ENCODE measurements at regions not wholly inside any gene's neighbourhood (a gene's known extent, or its start where the extent isn't known, plus 50 kb on each side); places are given as distances from the start of the nearest gene placed in this dataset.

DNA sequence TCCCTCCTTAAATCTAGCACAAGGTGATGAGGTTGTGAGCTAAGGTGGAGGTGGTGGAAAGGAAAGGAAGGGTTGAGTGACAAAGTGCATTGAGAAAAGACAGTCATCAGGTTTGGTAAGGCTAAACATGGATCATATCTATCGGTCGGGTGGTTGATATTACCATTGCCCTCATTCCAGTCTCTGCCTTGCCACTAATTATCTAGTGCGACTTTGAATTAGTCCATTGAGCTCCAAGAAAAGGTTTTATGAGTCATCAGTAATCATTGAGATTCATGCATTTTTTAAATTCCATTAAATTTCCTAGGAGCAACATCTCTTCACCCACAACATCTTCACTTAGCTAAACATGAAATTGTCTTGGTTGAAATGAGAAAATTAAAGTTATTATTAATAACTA lies 68.9 kb upstream of the FRMD4A start:
- TF ChIP-seq CTCF (IDR thresholded peaks at IDR 0.05) (no peak), POLR2A (IDR thresholded peaks at IDR 0.05; ENCODE audit: low read depth) (no peak), POLR2AphosphoS5 (IDR thresholded peaks at IDR 0.05) (no peak)

All from esophagus muscularis mucosa (tissue), 3 donors.